ENCODE measurements at regions not wholly inside any gene's neighbourhood (a gene's known extent, or its start where the extent isn't known, plus 50 kb on each side); places are given as distances from the start of the nearest gene placed in this dataset.

- Histone ChIP-seq H3K27me3 (ENCODE audit: control insufficient read depth, insufficient read depth, low read length) (no peaks in the 10 kb centered on the region), H3K9ac (ENCODE audit: low read depth, low read length) (no peak overlapping the region), H3K27ac (ENCODE audit: low read depth, low read length) (peak overlapping the region; percentile 20), H3K4me3 (ENCODE audit: low read depth, low read length) (0 out of 2 replicates have a peak overlapping the region, but pooled peaks have one; percentile 33), H3K9me3 (ENCODE audit: control insufficient read depth, insufficient read depth, low read length) (peaks cover 15% of the 10 kb centered on the region), H3K36me3 (ENCODE audit: control insufficient read depth, insufficient read depth, low read length) (no peaks in the 10 kb centered on the region), H3K4me1 (ENCODE audit: control insufficient read depth, insufficient read depth, low read length) (peaks cover 44% of the 10 kb centered on the region)
Measured at GRCh38 chr3:155029941-155030340, 50.2 kb upstream of the MME start.

GRCh38 chr3:155026999-155027591 lies 53.0 kb upstream of the MME start:
- no peaks in the 10 kb centered on the region for H3K36me3 ChIP-seq (ENCODE audit: control insufficient read depth, insufficient read depth, low read length)
- no peak overlapping the region for H3K27ac ChIP-seq (ENCODE audit: low read depth, low read length)
- H3K27me3 ChIP-seq (ENCODE audit: control insufficient read depth, insufficient read depth, low read length): no peaks in the 10 kb centered on the region
- H3K9ac ChIP-seq (ENCODE audit: low read depth, low read length): no peak overlapping the region
- no peak overlapping the region for H3K4me3 ChIP-seq (ENCODE audit: low read depth, low read length)
- peaks cover 15% of the 10 kb centered on the region for H3K9me3 ChIP-seq (ENCODE audit: control insufficient read depth, insufficient read depth, low read length)
- peaks cover 27% of the 10 kb centered on the region for H3K4me1 ChIP-seq (ENCODE audit: control insufficient read depth, insufficient read depth, low read length)

- Histone ChIP-seq H3K4me1 (ENCODE audit: control insufficient read depth, insufficient read depth, low read length) (peaks cover 13% of the 10 kb centered on the region), H3K4me3 (ENCODE audit: low read depth, low read length) (no peak overlapping the region), H3K27me3 (ENCODE audit: control insufficient read depth, insufficient read depth, low read length) (no peaks in the 10 kb centered on the region), H3K9ac (ENCODE audit: low read depth, low read length) (no peak overlapping the region), H3K27ac (ENCODE audit: low read depth, low read length) (no peak overlapping the region), H3K9me3 (ENCODE audit: control insufficient read depth, insufficient read depth, low read length) (peaks cover 10% of the 10 kb centered on the region), H3K36me3 (ENCODE audit: control insufficient read depth, insufficient read depth, low read length) (no peaks in the 10 kb centered on the region)
Measured at GRCh38 chr3:155024006-155024638, 56.0 kb upstream of the MME start.

DNA sequence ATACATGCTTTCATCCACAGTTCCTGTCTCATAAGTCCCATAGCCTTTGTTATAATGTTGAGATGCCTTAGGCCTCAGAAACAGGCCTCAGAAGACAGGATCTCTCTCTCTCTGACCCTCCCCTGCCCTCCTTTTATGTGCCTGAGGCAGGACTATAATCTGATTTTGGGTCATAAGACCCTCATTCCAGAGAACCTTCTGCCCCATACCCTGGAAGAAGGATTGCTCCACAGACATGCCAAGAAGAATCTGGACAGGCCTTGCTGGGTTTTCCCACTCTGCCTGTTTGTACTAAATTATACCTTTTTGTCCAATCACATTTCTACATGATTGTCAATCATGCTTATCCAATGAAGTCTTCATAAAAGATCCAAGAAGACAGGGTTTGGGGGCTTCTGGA lies 57.2 kb upstream of the MME start:
- no peak overlapping the region for H3K27ac ChIP-seq (ENCODE audit: low read depth, low read length)

DNA sequence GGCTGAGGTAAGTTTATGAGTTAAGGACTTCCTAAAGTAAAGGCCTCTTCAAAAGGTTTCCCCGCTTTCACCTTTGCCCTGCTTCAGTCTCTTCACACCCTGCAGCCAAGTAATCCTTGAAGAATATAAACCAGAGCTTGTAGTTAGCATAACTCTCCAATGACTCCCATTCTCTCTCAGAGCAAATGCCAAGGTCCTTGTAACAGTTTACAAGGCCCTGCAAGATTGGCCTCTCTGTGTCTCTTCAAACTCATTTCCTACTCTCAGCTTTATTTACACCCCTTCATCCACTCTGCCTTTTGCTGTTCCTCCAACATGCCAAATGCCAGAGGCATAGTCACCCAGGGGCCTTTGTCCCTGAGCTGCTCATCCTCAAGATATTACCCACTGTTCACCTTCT lies 60.5 kb upstream of the MME start:
- Histone ChIP-seq H3K4me1 (ENCODE audit: control insufficient read depth, insufficient read depth, low read length) (peaks cover 30% of the 10 kb centered on the region), H3K36me3 (ENCODE audit: control insufficient read depth, insufficient read depth, low read length) (no peaks in the 10 kb centered on the region), H3K4me3 (ENCODE audit: low read depth, low read length) (no peak overlapping the region), H3K27me3 (ENCODE audit: control insufficient read depth, insufficient read depth, low read length) (no peaks in the 10 kb centered on the region), H3K27ac (ENCODE audit: low read depth, low read length) (no peak overlapping the region), H3K9ac (ENCODE audit: low read depth, low read length) (no peak overlapping the region), H3K9me3 (ENCODE audit: control insufficient read depth, insufficient read depth, low read length) (no peaks in the 10 kb centered on the region)

More for the DNA sequence above, 57.2 kb upstream of the MME start:
- no peak overlapping the region for H3K9ac ChIP-seq (ENCODE audit: low read depth, low read length)
- H3K9me3 ChIP-seq (ENCODE audit: control insufficient read depth, insufficient read depth, low read length): no peaks in the 10 kb centered on the region
- H3K27me3 ChIP-seq (ENCODE audit: control insufficient read depth, insufficient read depth, low read length): no peaks in the 10 kb centered on the region
- peaks cover 20% of the 10 kb centered on the region for H3K4me1 ChIP-seq (ENCODE audit: control insufficient read depth, insufficient read depth, low read length)
- no peaks in the 10 kb centered on the region for H3K36me3 ChIP-seq (ENCODE audit: control insufficient read depth, insufficient read depth, low read length)
- H3K4me3 ChIP-seq (ENCODE audit: low read depth, low read length): no peak overlapping the region

DNA sequence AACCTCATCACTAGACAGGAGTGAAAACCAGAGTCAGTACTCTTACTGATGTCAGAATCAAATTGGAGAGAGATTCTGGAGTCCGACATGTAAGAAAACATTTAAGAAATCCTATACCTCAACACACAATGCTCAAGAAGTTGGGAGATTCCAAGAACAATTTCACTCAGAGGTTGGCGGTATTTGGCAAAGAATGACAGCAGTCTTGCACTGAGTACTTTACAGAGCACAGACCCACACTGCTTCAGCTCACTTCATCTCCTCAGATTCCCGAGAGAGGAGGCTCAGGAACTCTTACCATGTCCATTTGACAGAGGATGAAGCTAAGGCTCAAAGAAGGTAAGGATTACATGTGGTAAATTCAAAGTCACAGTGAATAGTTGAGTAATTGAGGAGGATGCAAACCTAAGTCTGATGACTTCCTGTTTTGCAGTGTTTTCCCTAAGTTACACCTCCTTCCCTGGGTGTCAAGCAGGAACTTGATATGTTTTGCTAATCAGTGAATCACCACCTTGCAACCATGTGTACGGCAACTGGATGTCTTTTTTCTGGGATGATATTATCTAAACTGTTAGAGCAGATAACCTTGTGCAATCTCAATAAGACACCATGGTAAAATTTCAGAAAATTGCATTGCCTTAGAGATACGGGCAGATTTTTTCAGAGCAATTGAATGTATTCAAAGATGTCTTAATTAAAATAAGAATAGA lies 61.3 kb upstream of the MME start:
- Histone ChIP-seq H3K36me3 (ENCODE audit: control insufficient read depth, insufficient read depth, low read length) (no peaks in the 10 kb centered on the region), H3K4me1 (ENCODE audit: control insufficient read depth, insufficient read depth, low read length) (peaks cover 30% of the 10 kb centered on the region), H3K9ac (ENCODE audit: low read depth, low read length) (no peak overlapping the region), H3K4me3 (ENCODE audit: low read depth, low read length) (no peak overlapping the region), H3K27ac (ENCODE audit: low read depth, low read length) (no peak overlapping the region), H3K27me3 (ENCODE audit: control insufficient read depth, insufficient read depth, low read length) (no peaks in the 10 kb centered on the region), H3K9me3 (ENCODE audit: control insufficient read depth, insufficient read depth, low read length) (no peaks in the 10 kb centered on the region)

- no peaks in the 10 kb centered on the region for H3K27me3 ChIP-seq (ENCODE audit: control insufficient read depth, insufficient read depth, low read length)
- peaks cover 30% of the 10 kb centered on the region for H3K4me1 ChIP-seq (ENCODE audit: control insufficient read depth, insufficient read depth, low read length)
- no peak overlapping the region for H3K4me3 ChIP-seq (ENCODE audit: low read depth, low read length)
- H3K9me3 ChIP-seq (ENCODE audit: control insufficient read depth, insufficient read depth, low read length): no peaks in the 10 kb centered on the region
- no peak overlapping the region for H3K9ac ChIP-seq (ENCODE audit: low read depth, low read length)
- H3K36me3 ChIP-seq (ENCODE audit: control insufficient read depth, insufficient read depth, low read length): no peaks in the 10 kb centered on the region
- no peak overlapping the region for H3K27ac ChIP-seq (ENCODE audit: low read depth, low read length)
Measured at GRCh38 chr3:155015776-155016436, 64.2 kb upstream of the MME start.

DNA sequence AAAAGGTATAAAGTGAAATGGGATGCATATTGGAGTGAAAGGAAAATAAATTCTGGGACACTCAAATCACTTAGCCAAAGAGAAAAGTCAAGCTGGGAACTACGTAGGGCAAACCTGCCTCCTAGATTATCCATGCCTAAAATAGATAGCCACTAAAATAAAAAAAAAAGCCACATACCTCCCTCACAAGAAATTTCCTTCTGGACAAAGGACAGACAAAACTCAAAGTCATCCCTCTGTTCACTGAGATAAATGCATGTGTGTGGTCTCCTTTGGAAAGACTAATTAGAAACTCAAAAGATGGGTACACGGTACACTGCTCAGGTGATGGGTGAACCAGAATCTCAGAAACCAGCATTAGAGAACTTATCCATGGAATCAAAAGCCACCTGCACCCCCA lies 65.2 kb upstream of the MME start:
- Histone ChIP-seq H3K36me3 (ENCODE audit: control insufficient read depth, insufficient read depth, low read length) (no peaks in the 10 kb centered on the region), H3K4me3 (ENCODE audit: low read depth, low read length) (no peak overlapping the region), H3K9ac (ENCODE audit: low read depth, low read length) (no peak overlapping the region), H3K9me3 (ENCODE audit: control insufficient read depth, insufficient read depth, low read length) (no peaks in the 10 kb centered on the region), H3K4me1 (ENCODE audit: control insufficient read depth, insufficient read depth, low read length) (peaks cover 30% of the 10 kb centered on the region), H3K27me3 (ENCODE audit: control insufficient read depth, insufficient read depth, low read length) (no peaks in the 10 kb centered on the region), H3K27ac (ENCODE audit: low read depth, low read length) (no peak overlapping the region)

DNA sequence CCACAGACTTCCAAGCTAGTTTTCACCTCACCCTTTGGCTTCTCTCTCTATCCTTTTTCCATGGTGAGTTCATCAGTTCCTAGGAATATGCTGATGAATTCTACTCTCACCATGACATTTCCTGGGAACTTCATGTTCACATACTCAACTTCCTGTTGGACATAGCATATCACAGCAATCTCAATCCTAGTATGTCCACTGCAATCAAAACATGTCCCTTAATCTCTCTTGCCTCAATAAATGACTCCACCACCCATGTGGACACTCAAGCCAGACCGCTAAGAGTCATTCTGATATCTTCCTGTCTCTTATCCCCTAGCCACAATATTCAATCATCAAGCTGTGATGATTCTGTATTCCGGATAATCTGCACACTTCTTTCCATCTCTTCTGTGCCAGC lies 66.7 kb upstream of the MME start:
- Histone ChIP-seq H3K27me3 (ENCODE audit: control insufficient read depth, insufficient read depth, low read length) (no peaks in the 10 kb centered on the region), H3K36me3 (ENCODE audit: control insufficient read depth, insufficient read depth, low read length) (no peaks in the 10 kb centered on the region), H3K9ac (ENCODE audit: low read depth, low read length) (no peak overlapping the region), H3K9me3 (ENCODE audit: control insufficient read depth, insufficient read depth, low read length) (no peaks in the 10 kb centered on the region), H3K4me3 (ENCODE audit: low read depth, low read length) (no peak overlapping the region), H3K4me1 (ENCODE audit: control insufficient read depth, insufficient read depth, low read length) (peaks cover 17% of the 10 kb centered on the region), H3K27ac (ENCODE audit: low read depth, low read length) (no peak overlapping the region)

- no peak overlapping the region for H3K9ac ChIP-seq (ENCODE audit: low read depth, low read length)
- peaks cover 17% of the 10 kb centered on the region for H3K4me1 ChIP-seq (ENCODE audit: control insufficient read depth, insufficient read depth, low read length)
- H3K36me3 ChIP-seq (ENCODE audit: control insufficient read depth, insufficient read depth, low read length): no peaks in the 10 kb centered on the region
- no peak overlapping the region for H3K4me3 ChIP-seq (ENCODE audit: low read depth, low read length)
- H3K9me3 ChIP-seq (ENCODE audit: control insufficient read depth, insufficient read depth, low read length): no peaks in the 10 kb centered on the region
- no peak overlapping the region for H3K27ac ChIP-seq (ENCODE audit: low read depth, low read length)
- H3K27me3 ChIP-seq (ENCODE audit: control insufficient read depth, insufficient read depth, low read length): no peaks in the 10 kb centered on the region
Measured at GRCh38 chr3:155012584-155012983, 67.5 kb upstream of the MME start.

DNA sequence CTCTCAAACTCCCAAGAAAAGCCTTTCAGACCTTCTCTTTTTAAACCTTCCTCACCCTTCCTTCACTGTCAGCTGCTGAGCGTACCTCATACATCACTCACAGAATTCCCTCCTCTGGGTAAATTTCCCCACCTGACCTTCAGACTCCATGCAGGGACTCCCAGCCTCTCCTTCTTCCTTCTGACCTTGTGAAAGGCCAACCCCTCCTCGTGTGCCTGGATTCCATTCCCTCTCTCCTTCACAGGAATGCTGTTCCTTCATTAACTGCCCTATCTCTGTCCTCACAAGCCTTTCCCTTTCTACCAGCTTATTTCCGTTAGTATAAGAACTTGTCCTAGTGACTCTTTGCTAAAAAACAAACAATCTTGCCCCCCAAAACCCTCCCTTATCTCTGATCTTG lies 69.7 kb upstream of the MME start:
- H3K36me3 ChIP-seq (ENCODE audit: control insufficient read depth, insufficient read depth, low read length): no peaks in the 10 kb centered on the region
- H3K27ac ChIP-seq (ENCODE audit: low read depth, low read length): no peak overlapping the region
- 0 out of 2 replicates have a peak, but pooled peaks cover under 1% of the 10 kb centered on the region for H3K9me3 ChIP-seq (ENCODE audit: control insufficient read depth, insufficient read depth, low read length)
- peaks cover 8% of the 10 kb centered on the region for H3K4me1 ChIP-seq (ENCODE audit: control insufficient read depth, insufficient read depth, low read length)
- no peak overlapping the region for H3K9ac ChIP-seq (ENCODE audit: low read depth, low read length)
- H3K4me3 ChIP-seq (ENCODE audit: low read depth, low read length): no peak overlapping the region
- H3K27me3 ChIP-seq (ENCODE audit: control insufficient read depth, insufficient read depth, low read length): no peaks in the 10 kb centered on the region
